Activated CD8-positive, alpha-beta T cell treated with anti-CD3 and anti-CD28 coated beads for 36 hours (primary cell): ENCODE measurements at regions not wholly inside any gene's neighbourhood (a gene's known extent, or its start where the extent isn't known, plus 50 kb on each side); places are given as distances from the start of the nearest gene placed in this dataset.
"Not testable (repeated sequence)": the region's sequence is repeated elsewhere in the genome, so short reads cannot be mapped to it uniquely, and the experiment has no call there.

Experiments used
- ATAC-seq: fragments of 200-7000 bp; cut with Tn5 transposase; one replicate; pipeline ENCODE4 v1.10.0; 2021; ENCODE audit warnings: mild to moderate bottlenecking, moderate library complexity
- CTCF ChIA-PET: fragments of 350-600 bp; sonication (Branson Sonifier 250); formaldehyde crosslinking; loops from one replicate; lab custom pipeline; 2021; ENCODE audit warnings: antibody characterized with exemption; lab: Charles Lee
- POLR2A ChIA-PET: fragments of 350-600 bp; sonication (Branson Sonifier 250); formaldehyde crosslinking; loops from one replicate; lab custom pipeline; 2021; ENCODE audit warnings: antibody characterized with exemption; lab: Charles Lee
- DNase-seq: peaks from one replicate; pipeline ENCODE4 v3.0.0-alpha.2; 2020
- H3K27ac Mint-ChIP-seq: one replicate; pipeline ENCODE4 v1.8.0; 2021; ENCODE audit warnings: mild to moderate bottlenecking, mixed read lengths
- H3K27me3 Mint-ChIP-seq: one replicate; pipeline ENCODE4 v1.8.0; 2021; ENCODE audit warnings: mixed read lengths
- H3K36me3 Mint-ChIP-seq: one replicate; pipeline ENCODE4 v1.8.0; 2021; ENCODE audit warnings: low read depth, mixed read lengths
- H3K4me1 Mint-ChIP-seq: one replicate; pipeline ENCODE4 v1.8.0; 2021; ENCODE audit warnings: low read depth, mixed read lengths
- H3K4me3 Mint-ChIP-seq: one replicate; pipeline ENCODE4 v1.8.0; 2021; ENCODE audit warnings: mild to moderate bottlenecking, moderate library complexity, mixed read lengths
- H3K9me3 Mint-ChIP-seq: one replicate; pipeline ENCODE4 v1.8.0; 2021; ENCODE audit warnings: mixed read lengths
- intact Hi-C: fragments of 100-400 bp; cut with micrococcal nuclease; formaldehyde crosslinking; loops from one replicate; pipeline ENCODE4 v1.10.0; 2022
- TF ChIP-seq, protein P1 (sequence below): fragments of 200-600 bp; IDR thresholded peaks from one replicate; pipeline ENCODE4 v1.8.0; 2022; ENCODE audit warnings: antibody characterized with exemption, mild to moderate bottlenecking

- Mint-ChIP-seq H3K9me3 (no peaks in the 10 kb centered on the region), H3K4me1 (peaks cover 11% of the 10 kb centered on the region), H3K4me3 (no peak overlapping the region), H3K27ac (no peak overlapping the region), H3K27me3 (no peaks in the 10 kb centered on the region), H3K36me3 (no peaks in the 10 kb centered on the region)
- no peak for DNase-seq
- TF ChIP-seq, protein P1, sequence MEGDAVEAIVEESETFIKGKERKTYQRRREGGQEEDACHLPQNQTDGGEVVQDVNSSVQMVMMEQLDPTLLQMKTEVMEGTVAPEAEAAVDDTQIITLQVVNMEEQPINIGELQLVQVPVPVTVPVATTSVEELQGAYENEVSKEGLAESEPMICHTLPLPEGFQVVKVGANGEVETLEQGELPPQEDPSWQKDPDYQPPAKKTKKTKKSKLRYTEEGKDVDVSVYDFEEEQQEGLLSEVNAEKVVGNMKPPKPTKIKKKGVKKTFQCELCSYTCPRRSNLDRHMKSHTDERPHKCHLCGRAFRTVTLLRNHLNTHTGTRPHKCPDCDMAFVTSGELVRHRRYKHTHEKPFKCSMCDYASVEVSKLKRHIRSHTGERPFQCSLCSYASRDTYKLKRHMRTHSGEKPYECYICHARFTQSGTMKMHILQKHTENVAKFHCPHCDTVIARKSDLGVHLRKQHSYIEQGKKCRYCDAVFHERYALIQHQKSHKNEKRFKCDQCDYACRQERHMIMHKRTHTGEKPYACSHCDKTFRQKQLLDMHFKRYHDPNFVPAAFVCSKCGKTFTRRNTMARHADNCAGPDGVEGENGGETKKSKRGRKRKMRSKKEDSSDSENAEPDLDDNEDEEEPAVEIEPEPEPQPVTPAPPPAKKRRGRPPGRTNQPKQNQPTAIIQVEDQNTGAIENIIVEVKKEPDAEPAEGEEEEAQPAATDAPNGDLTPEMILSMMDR: no peak
- ATAC-seq: no peak
- ChIA-PET CTCF (no interaction called here), POLR2A (no interaction called here)
- intact Hi-C loops: no loop called here
Measured at GRCh38 chr12:89825591-89826449, 117.2 kb upstream of the ATP2B1 start.

DNA sequence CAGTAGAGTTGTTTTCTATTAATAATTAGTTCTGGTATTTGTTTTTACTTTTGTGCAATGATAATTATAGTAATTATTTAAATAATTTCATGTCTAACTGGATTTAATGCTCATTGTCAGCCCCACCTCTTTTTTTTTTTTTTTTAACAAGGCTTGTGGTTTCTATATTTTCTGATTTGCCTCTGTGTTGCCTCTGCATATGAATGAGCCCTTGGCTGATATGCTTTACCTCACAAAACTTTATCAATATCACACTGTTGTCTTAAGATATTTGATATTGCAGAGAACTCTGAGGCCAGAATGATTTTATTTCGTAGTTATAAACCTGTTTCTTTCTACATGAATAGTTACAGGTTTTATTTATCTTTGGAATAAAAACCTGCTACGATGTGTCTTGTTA is 116.2 kb upstream of the ATP2B1 start:
- H3K27ac Mint-ChIP-seq: no peak overlapping the region
- ATAC-seq (no peak), DNase-seq (no peak)
- no peak overlapping the region for H3K4me3 Mint-ChIP-seq
- ChIA-PET CTCF (no interaction called here), POLR2A (no interaction called here)
- intact Hi-C loops: no loop called here
- H3K36me3 Mint-ChIP-seq: no peaks in the 10 kb centered on the region
- no peaks in the 10 kb centered on the region for H3K9me3 Mint-ChIP-seq
- no peaks in the 10 kb centered on the region for H3K27me3 Mint-ChIP-seq
- TF ChIP-seq, protein P1: no peak
- H3K4me1 Mint-ChIP-seq: peaks cover 11% of the 10 kb centered on the region

GRCh38 chr12:89822992-89823391 is 114.4 kb upstream of the ATP2B1 start:
- H3K4me3 Mint-ChIP-seq, H3K27ac Mint-ChIP-seq, POLR2A ChIA-PET, DNase-seq, H3K27me3 Mint-ChIP-seq, ATAC-seq, CTCF ChIA-PET, H3K9me3 Mint-ChIP-seq, intact Hi-C loops, H3K36me3 Mint-ChIP-seq: not testable (repeated sequence)
- H3K4me1 Mint-ChIP-seq: peaks cover 11% of the 10 kb centered on the region

DNA sequence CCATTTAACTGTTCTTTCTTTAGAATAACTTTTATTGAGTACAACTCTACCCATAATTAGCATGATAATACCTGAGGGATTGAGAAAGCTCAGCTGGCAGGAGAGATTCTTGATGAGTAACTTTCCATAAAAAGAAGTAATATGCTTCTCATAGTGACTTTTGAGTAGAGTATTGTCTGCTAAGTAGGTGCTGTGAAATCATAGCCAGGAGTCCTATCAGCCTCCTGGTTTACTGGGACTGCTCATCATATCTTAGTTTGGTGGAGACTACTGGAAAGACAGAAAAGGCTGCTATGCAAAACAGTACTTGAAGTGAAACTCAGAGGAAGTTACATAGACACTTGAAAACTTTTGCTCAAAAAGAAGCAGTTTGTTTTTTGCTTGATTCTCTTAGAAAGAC is 113.3 kb upstream of the ATP2B1 start:
- DNase-seq (no peak), ATAC-seq (no peak)
- intact Hi-C loops: no loop called here
- no peaks in the 10 kb centered on the region for H3K36me3 Mint-ChIP-seq
- POLR2A ChIA-PET: interaction anchor here (1.0 kb wide), 1 partner anchor 10 kb away, joined by 3 read pairs; no protein-coding TSS in a partner anchor
- no peak overlapping the region for H3K4me3 Mint-ChIP-seq
- no peaks in the 10 kb centered on the region for H3K27me3 Mint-ChIP-seq
- H3K27ac Mint-ChIP-seq: no peak overlapping the region
- TF ChIP-seq, protein P1: no peak
- CTCF ChIA-PET: no interaction called here
- peaks cover 11% of the 10 kb centered on the region for H3K4me1 Mint-ChIP-seq
- no peaks in the 10 kb centered on the region for H3K9me3 Mint-ChIP-seq

DNA sequence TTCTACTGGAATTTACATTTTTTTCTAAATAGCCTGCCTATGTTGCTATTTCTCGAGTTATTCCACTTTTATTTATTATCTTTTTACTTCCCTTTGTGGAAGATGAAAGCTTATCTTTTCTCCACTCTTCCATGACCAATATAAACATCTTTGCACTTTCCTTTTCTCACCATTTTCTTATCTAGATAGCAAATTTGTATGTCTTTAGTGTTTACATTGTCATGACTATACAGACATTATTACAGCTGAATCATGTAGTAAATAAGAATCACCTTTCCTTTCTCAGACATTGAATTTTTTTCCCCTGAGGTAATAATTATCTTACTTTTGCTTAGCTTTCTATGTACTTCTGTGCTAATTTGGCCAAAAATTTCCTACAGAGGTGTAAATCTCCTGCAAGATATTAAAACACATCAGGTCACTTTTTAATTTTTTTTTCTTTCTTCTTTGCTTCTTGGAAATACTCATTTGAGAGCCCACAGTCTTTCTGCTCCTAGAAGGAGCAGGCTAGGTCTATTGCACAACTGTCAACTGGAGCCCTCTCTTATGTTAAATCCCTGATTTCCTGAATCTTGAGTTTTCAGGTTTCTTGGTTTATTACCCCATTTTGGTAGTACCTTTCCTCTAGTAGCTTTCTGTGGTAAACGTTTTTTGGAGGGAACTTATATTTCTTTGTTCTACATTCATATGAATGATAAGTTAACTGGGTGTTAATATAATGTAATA is 109.0 kb upstream of the ATP2B1 start:
- Mint-ChIP-seq H3K27ac (no peak overlapping the region), H3K36me3 (no peaks in the 10 kb centered on the region), H3K4me3 (no peak overlapping the region), H3K4me1 (no peaks in the 10 kb centered on the region), H3K9me3 (no peaks in the 10 kb centered on the region), H3K27me3 (no peaks in the 10 kb centered on the region)
- TF ChIP-seq, protein P1: no peak
- POLR2A ChIA-PET: no interaction called here
- no peak for ATAC-seq
- CTCF ChIA-PET: interaction anchor here (0.9 kb wide), 1 partner anchor 274 kb away, joined by 4 read pairs; no protein-coding TSS in a partner anchor
- intact Hi-C loops: no loop called here
- DNase-seq: no peak
